HEK293T (cell line): ENCODE measurements at regions not wholly inside any gene's neighbourhood (a gene's known extent, or its start where the extent isn't known, plus 50 kb on each side); places are given as distances from the start of the nearest gene placed in this dataset.
"Not testable (repeated sequence)": the region's sequence is repeated elsewhere in the genome, so short reads cannot be mapped to it uniquely, and the experiment has no call there.

Experiments used
- ARNT ChIP-seq: fragments of 450-650 bp; IDR thresholded peaks from 2 replicates; pipeline ENCODE4 v1.6.1; 2017; ENCODE audit warnings: mild to moderate bottlenecking
- NFRKB ChIP-seq: fragments of 450-650 bp; IDR thresholded peaks from 2 replicates; pipeline ENCODE4 v1.6.1; 2016; ENCODE audit warnings: mild to moderate bottlenecking, moderate library complexity
- SUZ12 ChIP-seq: fragments of 450-650 bp; IDR thresholded peaks from 2 replicates; pipeline ENCODE4 v1.6.1; 2016; ENCODE audit warnings: mild to moderate bottlenecking
- TARDBP ChIP-seq: fragments of 450-650 bp; IDR thresholded peaks from 2 replicates; pipeline ENCODE4 v1.6.1; 2016

GRCh38 chr14:25440382-25440781 lies 390.4 kb upstream of the STXBP6 start:
- not testable (repeated sequence) for TF ChIP-seq ARNT, NFRKB, TARDBP, SUZ12
